IPS-18a (cell line): ENCODE measurements at regions not wholly inside any gene's neighbourhood (a gene's known extent, or its start where the extent isn't known, plus 50 kb on each side); places are given as distances from the start of the nearest gene placed in this dataset.

ENCODE experiments used
- H3K27ac ChIP-seq: one replicate; pipeline ENCODE4 v1.5.1; 2013; ENCODE audit warnings: low read length
- H3K27me3 ChIP-seq: one replicate; pipeline ENCODE4 v1.6.1; 2013; ENCODE audit warnings: mild to moderate bottlenecking, low read length; ENCODE audit not compliant: control insufficient read depth, insufficient read depth
- H3K36me3 ChIP-seq: one replicate; pipeline ENCODE4 v1.6.1; 2013; ENCODE audit warnings: low read depth, low read length; ENCODE audit not compliant: control insufficient read depth
- H3K4me1 ChIP-seq: one replicate; pipeline ENCODE4 v1.6.1; 2013; ENCODE audit warnings: low read depth, low read length; ENCODE audit not compliant: control insufficient read depth
- H3K4me3 ChIP-seq: one replicate; pipeline ENCODE4 v1.5.1; 2013; ENCODE audit warnings: low read length
- H3K9ac ChIP-seq: one replicate; pipeline ENCODE4 v1.6.1; 2013; ENCODE audit warnings: mild to moderate bottlenecking, low read length, moderate library complexity
- H3K9me3 ChIP-seq: one replicate; pipeline ENCODE4 v1.6.1; 2013; ENCODE audit warnings: low read depth, low read length; ENCODE audit not compliant: control insufficient read depth

DNA sequence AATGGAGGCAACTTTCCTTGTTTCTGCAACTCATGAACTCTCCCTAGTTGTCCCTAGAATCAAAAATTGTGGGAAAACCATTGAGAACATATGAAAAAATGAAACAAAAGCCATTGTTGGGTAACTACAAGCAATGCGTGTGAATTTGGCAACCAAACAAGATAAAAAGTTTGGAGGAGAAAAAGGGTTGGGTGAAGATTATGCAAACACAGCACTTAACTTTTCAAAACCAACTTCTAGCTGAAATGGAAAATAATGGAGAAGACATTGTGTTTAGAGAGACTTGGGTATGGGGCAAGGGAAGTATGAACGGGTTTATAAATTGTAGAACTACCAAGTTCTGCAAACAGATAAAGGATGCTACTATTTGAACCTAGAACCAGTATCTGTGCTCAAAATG, 89.0 kb upstream of the SVIL start:
- Histone ChIP-seq H3K4me1 (peaks cover 22% of the 10 kb centered on the region), H3K9ac (no peak overlapping the region), H3K27me3 (no peaks in the 10 kb centered on the region), H3K36me3 (no peaks in the 10 kb centered on the region), H3K9me3 (peaks cover 8% of the 10 kb centered on the region), H3K27ac (no peak overlapping the region), H3K4me3 (no peak overlapping the region)

DNA sequence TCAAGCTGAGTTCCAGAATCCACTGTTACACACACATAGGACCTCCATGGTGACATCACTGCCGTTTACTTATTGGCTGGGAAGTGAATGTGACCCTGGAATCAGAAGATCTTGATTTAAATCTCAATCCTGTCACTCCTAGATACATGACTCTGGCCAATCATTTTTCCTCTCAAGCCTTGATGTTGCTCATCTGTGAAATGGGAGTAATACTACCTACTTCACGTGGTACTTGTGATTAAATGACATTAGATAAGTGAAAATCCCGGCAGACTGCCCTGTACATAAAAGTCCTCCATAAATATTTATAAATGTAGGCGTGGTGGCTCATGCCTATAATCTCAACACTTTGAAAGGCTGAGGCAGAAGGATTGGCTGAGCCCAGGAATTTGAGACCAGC, 88.0 kb upstream of the SVIL start:
- Histone ChIP-seq H3K36me3 (no peaks in the 10 kb centered on the region), H3K9me3 (peaks cover 8% of the 10 kb centered on the region), H3K9ac (no peak overlapping the region), H3K4me1 (peaks cover 12% of the 10 kb centered on the region), H3K27me3 (no peaks in the 10 kb centered on the region), H3K4me3 (no peak overlapping the region), H3K27ac (no peak overlapping the region)

DNA sequence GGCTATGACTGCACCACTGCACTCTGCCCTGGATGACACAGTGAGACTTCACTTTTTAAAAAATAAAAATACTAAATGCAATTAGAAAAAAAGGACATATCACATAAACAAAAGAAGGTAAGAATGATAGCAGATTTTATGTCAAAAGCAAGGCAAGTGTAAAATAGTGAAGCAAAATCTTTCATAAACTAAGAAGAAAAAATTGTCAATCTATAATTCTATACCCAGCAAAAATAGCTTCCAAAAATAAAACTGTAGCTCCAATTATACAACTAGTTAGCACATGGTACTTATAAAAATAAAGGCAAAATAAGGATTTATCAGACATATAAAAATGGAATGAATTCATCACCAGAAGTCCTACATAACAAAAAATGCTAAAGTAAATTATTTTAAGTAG, 85.4 kb upstream of the SVIL start:
- peaks cover 8% of the 10 kb centered on the region for H3K9me3 ChIP-seq
- no peak overlapping the region for H3K27ac ChIP-seq
- H3K36me3 ChIP-seq, result no peaks in the 10 kb centered on the region

DNA sequence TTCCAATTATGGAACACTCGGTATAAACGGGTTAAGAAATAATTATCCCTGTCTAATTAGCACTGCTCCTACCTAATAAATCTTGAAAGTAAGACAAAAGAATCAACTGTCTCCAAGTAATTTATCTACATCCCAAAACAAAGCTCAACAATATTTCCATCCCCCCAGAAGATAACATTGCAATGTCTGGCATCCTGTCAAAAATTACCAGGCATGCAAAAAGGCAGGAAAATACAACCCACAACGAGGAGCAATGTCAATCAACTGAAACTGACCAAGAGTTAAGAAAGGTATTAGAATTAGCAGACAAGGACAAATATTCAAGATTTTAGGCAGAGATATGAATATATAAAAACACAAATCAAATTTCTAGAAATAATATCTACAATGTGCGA, 84.5 kb upstream of the SVIL start:
- Histone ChIP-seq H3K4me1 (no peaks in the 10 kb centered on the region), H3K9me3 (peaks cover 8% of the 10 kb centered on the region), H3K36me3 (no peaks in the 10 kb centered on the region), H3K4me3 (no peak overlapping the region), H3K9ac (no peak overlapping the region), H3K27me3 (no peaks in the 10 kb centered on the region), H3K27ac (no peak overlapping the region)

More for the DNA sequence above, 85.4 kb upstream of the SVIL start:
- Histone ChIP-seq H3K4me1 (peaks cover 1% of the 10 kb centered on the region), H3K27me3 (no peaks in the 10 kb centered on the region), H3K4me3 (no peak overlapping the region), H3K9ac (no peak overlapping the region)

DNA sequence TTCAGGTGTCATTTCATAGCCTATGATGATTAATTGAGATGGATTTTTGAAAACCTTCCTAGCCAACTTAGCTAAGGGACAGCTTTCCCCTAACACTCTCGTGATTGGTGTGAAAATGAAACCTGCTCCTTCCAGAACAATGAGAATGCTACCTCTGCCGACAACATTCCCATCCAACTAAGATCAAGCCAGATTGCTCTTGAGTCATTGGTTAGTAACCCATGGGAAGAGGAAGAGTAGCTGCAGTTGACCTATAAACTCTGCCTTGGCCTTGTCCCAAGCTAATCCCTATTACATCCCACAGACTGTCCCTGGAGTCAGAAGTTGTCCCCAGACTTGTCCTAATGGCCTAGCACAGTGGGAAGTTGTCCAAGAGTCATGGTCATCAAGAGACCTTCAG, 80.5 kb upstream of the SVIL start:
- no peak overlapping the region for H3K9ac ChIP-seq
- H3K27ac ChIP-seq, result no peak overlapping the region
- H3K27me3 ChIP-seq, result no peaks in the 10 kb centered on the region
- peaks cover 6% of the 10 kb centered on the region for H3K9me3 ChIP-seq
- H3K4me3 ChIP-seq, result no peak overlapping the region
- H3K4me1 ChIP-seq, result peaks cover 7% of the 10 kb centered on the region
- no peaks in the 10 kb centered on the region for H3K36me3 ChIP-seq

DNA sequence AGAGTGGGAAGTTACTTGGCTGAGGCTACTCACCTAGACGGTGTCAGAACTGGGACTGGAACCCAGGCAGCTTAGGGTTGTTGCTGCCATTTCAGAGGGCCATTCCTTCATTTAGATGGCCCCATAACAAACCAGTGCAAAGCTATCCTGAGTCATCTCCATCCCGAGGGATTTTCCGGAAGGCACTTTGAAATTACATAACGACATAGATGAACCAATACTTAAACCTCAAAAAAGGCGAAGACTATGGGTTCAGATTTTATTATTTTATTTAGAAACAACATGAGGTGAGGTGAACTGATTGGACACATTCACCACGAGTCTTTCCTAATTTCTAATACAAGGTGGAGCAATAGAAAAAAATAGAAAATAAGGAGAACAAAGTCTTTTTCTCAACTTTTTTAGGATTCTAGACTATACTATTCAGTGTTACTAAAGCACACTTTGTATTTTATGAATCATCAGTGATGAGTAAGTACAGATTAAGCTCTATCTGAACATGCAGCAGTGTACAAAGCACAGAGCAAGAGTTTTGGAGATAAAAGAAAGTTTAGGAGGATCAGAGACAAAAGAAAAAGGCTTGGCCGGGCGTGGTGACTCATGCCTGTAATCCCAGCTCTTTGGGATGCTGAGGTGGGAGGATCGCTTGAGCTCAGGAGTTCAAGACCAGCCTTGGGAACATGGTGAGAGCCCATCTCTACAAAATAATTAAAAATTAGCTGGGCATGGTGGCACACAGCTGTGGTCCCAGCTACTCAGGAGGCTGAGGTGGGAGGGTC, 79.5 kb upstream of the SVIL start:
- H3K4me1 ChIP-seq, result peaks cover 11% of the 10 kb centered on the region
- no peak overlapping the region for H3K9ac ChIP-seq
- H3K4me3 ChIP-seq, result no peak overlapping the region
- H3K9me3 ChIP-seq, result no peaks in the 10 kb centered on the region
- H3K36me3 ChIP-seq, result no peaks in the 10 kb centered on the region
- no peak overlapping the region for H3K27ac ChIP-seq
- H3K27me3 ChIP-seq, result no peaks in the 10 kb centered on the region

DNA sequence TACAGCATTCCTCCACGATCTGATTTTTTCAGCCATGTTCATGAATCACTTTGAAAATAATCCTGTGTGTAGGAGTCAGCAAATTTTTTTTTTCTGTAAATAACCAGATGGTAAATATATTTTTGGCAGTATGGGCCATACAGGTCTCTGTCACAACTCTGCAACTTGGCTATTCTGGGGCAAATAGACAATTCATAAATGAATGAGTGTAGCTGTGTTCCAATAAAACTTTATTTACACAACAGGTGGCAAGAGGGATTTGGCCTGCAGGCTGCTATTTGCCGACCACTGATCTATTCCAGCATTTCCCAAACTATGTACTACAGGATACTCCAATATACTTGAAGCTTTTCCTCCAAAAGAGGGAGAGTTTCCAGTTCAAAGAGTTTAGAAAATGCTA, 78.7 kb upstream of the SVIL start:
- Histone ChIP-seq H3K4me3 (no peak overlapping the region), H3K27me3 (no peaks in the 10 kb centered on the region), H3K4me1 (peaks cover 17% of the 10 kb centered on the region), H3K9me3 (no peaks in the 10 kb centered on the region), H3K9ac (no peak overlapping the region), H3K27ac (no peak overlapping the region), H3K36me3 (no peaks in the 10 kb centered on the region)

DNA sequence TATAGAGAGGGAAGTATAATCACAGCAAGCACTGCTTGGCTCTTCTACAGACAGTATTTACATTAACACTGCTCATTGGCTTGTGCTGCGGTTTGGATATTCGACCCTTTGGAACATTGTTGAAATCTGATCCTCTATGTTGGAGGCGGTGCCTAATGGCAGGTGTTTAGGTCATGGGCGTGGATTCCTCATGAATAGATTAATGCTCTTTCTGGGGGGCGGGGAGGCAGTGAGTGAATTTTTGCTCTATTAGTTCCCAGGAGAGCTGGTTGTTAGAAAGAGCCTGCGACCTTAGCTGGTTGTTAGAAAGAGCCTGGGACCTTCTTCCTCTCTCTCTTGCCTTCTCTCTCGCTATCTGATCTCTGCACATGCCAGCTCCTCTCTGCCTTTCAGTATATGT, 77.3 kb upstream of the SVIL start:
- H3K9ac ChIP-seq, result no peak overlapping the region
- H3K4me1 ChIP-seq, result peaks cover 17% of the 10 kb centered on the region
- H3K27me3 ChIP-seq, result no peaks in the 10 kb centered on the region
- no peak overlapping the region for H3K27ac ChIP-seq
- no peaks in the 10 kb centered on the region for H3K36me3 ChIP-seq
- H3K9me3 ChIP-seq, result no peaks in the 10 kb centered on the region
- H3K4me3 ChIP-seq, result no peak overlapping the region

DNA sequence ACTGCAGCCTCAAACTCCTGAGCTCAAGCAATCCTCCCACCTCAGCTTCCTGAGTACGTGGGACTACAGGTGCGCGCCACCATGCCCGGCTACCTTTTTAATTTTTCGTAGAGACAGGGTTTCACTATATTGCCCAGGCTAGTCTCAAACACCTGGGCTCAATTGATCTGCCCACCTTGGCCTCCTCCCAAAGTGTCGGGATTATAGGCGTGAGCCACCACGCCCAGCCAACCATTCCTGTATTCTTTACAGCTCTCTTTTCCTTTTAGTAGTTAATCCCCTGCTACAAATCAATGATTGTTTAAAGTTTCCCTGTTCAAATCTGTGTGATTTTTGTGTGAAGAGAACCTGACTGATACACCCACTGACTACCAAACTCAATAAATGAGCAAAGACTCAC, 75.4 kb upstream of the SVIL start:
- Histone ChIP-seq H3K4me3 (no peak overlapping the region), H3K27ac (no peak overlapping the region), H3K4me1 (peaks cover 17% of the 10 kb centered on the region)

DNA sequence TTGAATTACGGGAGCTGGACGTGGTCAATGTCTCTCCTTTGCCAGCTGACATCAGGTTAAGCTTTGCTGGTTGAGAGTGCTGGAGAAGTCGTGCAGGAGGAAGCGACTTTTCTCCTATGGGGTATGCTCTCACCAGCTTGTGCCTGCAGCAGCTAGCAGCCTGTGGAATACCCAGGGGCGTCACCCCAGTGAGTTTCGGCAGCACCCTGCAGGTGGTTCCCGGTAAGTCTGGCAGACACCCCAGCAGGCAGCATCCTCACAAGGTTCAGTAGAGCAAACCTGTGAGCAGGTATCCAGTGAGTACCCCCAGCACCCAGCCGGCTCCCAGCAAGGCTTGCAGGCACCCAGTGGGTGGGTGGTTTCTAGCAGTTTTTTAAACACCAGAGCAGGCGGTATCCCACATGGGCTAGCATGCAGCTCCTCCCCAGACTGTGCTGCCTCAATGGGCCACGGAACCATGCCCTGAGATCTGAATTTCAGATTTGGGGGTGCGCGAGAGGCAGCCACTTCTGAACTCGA, 74.8 kb upstream of the SVIL start:
- H3K4me3 ChIP-seq, result no peak overlapping the region
- H3K27ac ChIP-seq, result no peak overlapping the region
- H3K9me3 ChIP-seq, result no peaks in the 10 kb centered on the region
- H3K27me3 ChIP-seq, result no peaks in the 10 kb centered on the region
- H3K4me1 ChIP-seq, result peaks cover 17% of the 10 kb centered on the region
- no peaks in the 10 kb centered on the region for H3K36me3 ChIP-seq
- H3K9ac ChIP-seq, result no peak overlapping the region

More for the DNA sequence above, 75.4 kb upstream of the SVIL start:
- Histone ChIP-seq H3K9ac (no peak overlapping the region), H3K27me3 (no peaks in the 10 kb centered on the region), H3K9me3 (no peaks in the 10 kb centered on the region), H3K36me3 (no peaks in the 10 kb centered on the region)

DNA sequence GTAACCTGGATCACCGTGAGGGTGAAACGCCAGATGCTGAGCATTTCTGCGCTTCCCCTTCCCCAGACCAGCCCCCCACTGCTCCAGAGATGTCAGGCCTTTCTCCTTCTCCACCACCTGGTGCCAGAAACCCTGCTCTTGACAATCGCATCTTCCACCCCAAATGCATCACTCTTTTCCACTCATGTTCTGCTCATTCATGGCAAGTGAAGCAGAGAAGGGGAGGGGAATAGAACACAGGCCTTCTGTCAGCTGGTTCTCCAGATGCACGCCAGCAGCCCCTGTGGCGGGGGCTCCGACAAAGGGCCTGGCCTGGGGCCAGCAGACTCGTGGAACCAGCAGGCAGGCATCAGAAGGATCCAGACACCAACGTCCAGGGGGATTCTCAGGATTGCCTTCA, 68.5 kb upstream of the SVIL start:
- Histone ChIP-seq H3K27me3 (no peaks in the 10 kb centered on the region), H3K27ac (no peak overlapping the region), H3K4me3 (no peak overlapping the region), H3K4me1 (peaks cover 7% of the 10 kb centered on the region), H3K36me3 (no peaks in the 10 kb centered on the region), H3K9me3 (no peaks in the 10 kb centered on the region), H3K9ac (no peak overlapping the region)
